LNCaP clone FGC (cell line): ENCODE measurements at regions not wholly inside any gene's neighbourhood (a gene's known extent, or its start where the extent isn't known, plus 50 kb on each side); places are given as distances from the start of the nearest gene placed in this dataset.

ENCODE experiments used
- DNase-seq: peaks from one replicate; pipeline ENCODE4 v3.0.0-alpha.2; 2011; ENCODE audit warnings: low read depth
- H3K4me3 ChIP-seq: 2 replicates; pipeline ENCODE4 v1.5.1; 2011; ENCODE audit warnings: mild to moderate bottlenecking, low read depth, low read length, control low read depth
- CTCF ChIP-seq: IDR thresholded peaks from 2 replicates; pipeline ENCODE4 v1.5.1; 2012; ENCODE audit warnings: mild to moderate bottlenecking; ENCODE audit not compliant: control insufficient read depth, insufficient read depth; ENCODE audit errors: extremely low read depth

GRCh38 chr3:94909726-94910125 lies 846.9 kb downstream of the NSUN3 start:
- H3K4me3 ChIP-seq: no peak overlapping the region
- no peak for DNase-seq
- TF ChIP-seq CTCF: no peak

GRCh38 chr3:94912656-94913055 lies 849.8 kb downstream of the NSUN3 start:
- DNase-seq: no peak
- no peak overlapping the region for H3K4me3 ChIP-seq

GRCh38 chr3:94927175-94927574 lies 864.3 kb downstream of the NSUN3 start:
- TF ChIP-seq CTCF: no peak
- H3K4me3 ChIP-seq: no peak overlapping the region
- DNase-seq: no peak

More at GRCh38 chr3:94912656-94913055, 849.8 kb downstream of the NSUN3 start:
- no peak for TF ChIP-seq CTCF

- TF ChIP-seq CTCF: no peak
- DNase-seq: no peak
- H3K4me3 ChIP-seq: no peak overlapping the region
These were observed 866.1 kb downstream of the NSUN3 start for GRCh38 chr3:94928921-94929320.

- DNase-seq: no peak
- H3K4me3 ChIP-seq: no peak overlapping the region
These were observed 873.1 kb downstream of the NSUN3 start for GRCh38 chr3:94935738-94936580.

GRCh38 chr3:94937980-94938379 lies 875.1 kb downstream of the NSUN3 start:
- DNase-seq: no peak
- TF ChIP-seq CTCF: no peak

More at GRCh38 chr3:94935738-94936580, 873.1 kb downstream of the NSUN3 start:
- TF ChIP-seq CTCF: no peak

GRCh38 chr3:94946683-94947082 lies 883.8 kb downstream of the NSUN3 start:
- H3K4me3 ChIP-seq: no peak overlapping the region
- TF ChIP-seq CTCF: no peak

More at GRCh38 chr3:94937980-94938379, 875.1 kb downstream of the NSUN3 start:
- H3K4me3 ChIP-seq: no peak overlapping the region

More at GRCh38 chr3:94946683-94947082, 883.8 kb downstream of the NSUN3 start:
- no peak for DNase-seq
